ENCODE measurements at regions not wholly inside any gene's neighbourhood (a gene's known extent, or its start where the extent isn't known, plus 50 kb on each side); places are given as distances from the start of the nearest gene placed in this dataset.

DNA sequence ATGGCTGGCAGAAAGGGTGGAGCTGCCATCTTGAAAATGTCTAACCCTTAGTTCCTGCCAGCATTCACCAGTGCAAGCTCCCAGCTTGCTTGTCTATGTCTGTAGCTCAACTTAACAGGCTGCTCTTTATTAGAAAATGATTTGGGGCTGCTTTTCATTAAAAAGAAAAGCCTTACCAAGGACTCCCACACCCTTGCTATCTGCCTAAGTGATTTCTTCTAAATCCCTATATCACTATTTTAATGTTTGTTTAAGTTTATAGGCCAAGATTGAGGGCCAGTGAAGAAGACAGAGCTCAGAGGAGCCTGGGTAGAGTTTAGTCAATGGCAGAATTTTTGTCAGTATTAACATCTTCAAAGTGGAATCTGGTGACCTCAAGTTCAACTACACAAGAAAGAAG is 336.8 kb upstream of the CHRM3 start (continued):
- no peak for TF ChIP-seq HOXA7 (CRISPR knock-in tag; IDR thresholded peaks at IDR 0.05)

DNA sequence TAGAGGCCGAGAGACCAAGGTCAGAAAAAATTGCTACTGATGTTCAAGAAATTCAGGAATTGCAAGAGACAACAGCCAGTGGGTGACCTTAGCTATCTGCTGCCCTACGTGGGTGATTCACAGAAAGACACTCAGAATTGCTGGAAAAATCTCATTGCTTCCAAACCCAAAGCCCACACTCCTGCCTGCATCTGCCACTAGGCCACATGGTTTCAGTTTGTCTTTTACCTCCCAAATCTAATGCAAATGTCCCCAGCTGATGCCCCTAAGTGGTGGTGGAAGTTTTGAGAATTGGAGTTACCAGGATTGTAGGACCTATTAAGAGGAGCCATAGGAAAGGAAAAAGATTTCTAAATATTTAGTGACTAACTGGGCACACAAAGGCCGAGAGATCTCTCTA is 341.5 kb upstream of the CHRM3 start:
- H3K4me2 ChIP-seq = no peak overlapping the region
- TF ChIP-seq RCOR1 (IDR thresholded peaks at IDR 0.05; ENCODE audit: low read depth, low read length) = no peak
- no peak for TF ChIP-seq FOSL2 (IDR thresholded peaks at IDR 0.05)
- TF ChIP-seq FOSL2 (CRISPR knock-in tag; IDR thresholded peaks at IDR 0.05) = no peak
- TF ChIP-seq MYC (IDR thresholded peaks at IDR 0.05; ENCODE audit: borderline replicate concordance, low read length) = no peak
- DNase-seq (ENCODE audit: low read depth in 1 of 2, low spot score in 1 of 2) (no peak), FAIRE-seq (no peak), ATAC-seq (no peak)
- H3K4me3 ChIP-seq = no peak overlapping the region
- 20% methylated on average over 3 of the region's 3 CpGs for WGBS (ENCODE audit: missing lambda C conversion rate)
- no peaks in the 10 kb centered on the region for H3K9me3 ChIP-seq
- POLR2A ChIA-PET = no interaction called here
- no peak overlapping the region for H3K27ac ChIP-seq
- H3K4me1 ChIP-seq = no peaks in the 10 kb centered on the region
- CTCF ChIA-PET = no interaction called here

DNA sequence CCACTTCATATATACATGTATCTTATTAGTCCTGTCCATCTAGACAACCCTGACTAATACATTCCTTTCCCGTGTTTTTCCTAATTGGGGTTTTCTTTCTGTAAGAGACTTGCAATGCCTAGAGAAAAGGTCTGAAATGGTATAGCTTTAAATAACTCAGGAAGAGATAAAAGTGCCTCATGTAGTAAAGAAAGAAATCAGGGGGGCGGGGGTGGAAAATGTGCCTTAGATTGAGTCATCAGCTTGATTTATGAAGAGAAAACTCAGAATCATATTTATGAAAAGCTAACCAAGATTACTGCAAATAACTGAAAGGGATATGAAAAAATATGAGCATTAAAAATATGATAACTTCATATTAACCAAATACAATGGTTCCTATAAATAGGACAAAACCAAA is 345.8 kb upstream of the CHRM3 start:
- ATAC-seq (no peak), FAIRE-seq (no peak), DNase-seq (ENCODE audit: low read depth in 1 of 2, low spot score in 1 of 2) (no peak)
- TF ChIP-seq RAD21 (conservative IDR thresholded peaks at IDR 0.05 in 1 of 2, IDR thresholded peaks at IDR 0.05 in 1 of 2) (no peak), PHF8 (IDR thresholded peaks at IDR 0.05; ENCODE audit: borderline replicate concordance, low read depth) (no peak), MAFK (IDR thresholded peaks at IDR 0.05; ENCODE audit: partially characterized antibody) (no peak), CHD4 (IDR thresholded peaks at IDR 0.05; ENCODE audit: borderline replicate concordance) (no peak), ZFP36 (IDR thresholded peaks at IDR 0.05; ENCODE audit: borderline replicate concordance, partially characterized antibody) (no peak), CHD2 (IDR thresholded peaks at IDR 0.05; ENCODE audit: low read length, partially characterized antibody) (no peak)
- TF ChIP-seq, protein P1, sequence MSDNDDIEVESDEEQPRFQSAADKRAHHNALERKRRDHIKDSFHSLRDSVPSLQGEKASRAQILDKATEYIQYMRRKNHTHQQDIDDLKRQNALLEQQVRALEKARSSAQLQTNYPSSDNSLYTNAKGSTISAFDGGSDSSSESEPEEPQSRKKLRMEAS (IDR thresholded peaks at IDR 0.05) = no peak
- H3K4me3 ChIP-seq = no peak overlapping the region
- ChIA-PET CTCF (no interaction called here), POLR2A (no interaction called here)
- no peaks in the 10 kb centered on the region for H3K4me1 ChIP-seq
- no peak overlapping the region for H3K4me2 ChIP-seq
- WGBS (ENCODE audit: missing lambda C conversion rate) = 13% methylated on average over 2 of the region's 2 CpGs
- no peaks in the 10 kb centered on the region for H3K9me3 ChIP-seq
- no peak overlapping the region for H3K27ac ChIP-seq

DNA sequence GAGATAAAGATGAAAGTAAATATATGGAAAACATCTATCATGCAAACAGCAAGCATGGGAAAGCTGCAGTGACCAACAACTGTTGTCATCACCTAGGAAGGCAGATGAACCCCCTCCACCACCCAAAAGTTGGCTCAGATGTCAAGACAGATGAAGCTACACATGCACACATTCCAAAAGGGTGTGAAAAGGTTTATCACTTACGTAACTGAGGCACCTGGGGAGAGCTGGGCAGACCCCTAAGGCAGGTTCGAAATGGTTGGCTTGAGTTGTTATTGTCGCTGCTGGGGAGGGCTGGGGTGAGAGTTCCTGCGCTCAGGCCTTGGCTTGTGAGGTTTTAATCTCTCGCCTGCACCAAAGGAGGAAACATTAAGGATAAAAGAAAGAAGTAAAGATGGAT is 355.1 kb upstream of the CHRM3 start:
- ATAC-seq (no peak), DNase-seq (ENCODE audit: low read depth in 1 of 2, low spot score in 1 of 2) (no peak), FAIRE-seq (no peak)
- WGBS (ENCODE audit: missing lambda C conversion rate) = 23% methylated on average over 5 of the region's 5 CpGs
- H3K4me2 ChIP-seq = no peak overlapping the region
- POLR2A ChIA-PET = no interaction called here
- H3K9me3 ChIP-seq = no peaks in the 10 kb centered on the region
- no peak overlapping the region for H3K4me3 ChIP-seq
- H3K27ac ChIP-seq = no peak overlapping the region
- no peak for TF ChIP-seq RCOR1 (IDR thresholded peaks at IDR 0.05; ENCODE audit: low read depth, low read length)
- TF ChIP-seq, protein P2, sequence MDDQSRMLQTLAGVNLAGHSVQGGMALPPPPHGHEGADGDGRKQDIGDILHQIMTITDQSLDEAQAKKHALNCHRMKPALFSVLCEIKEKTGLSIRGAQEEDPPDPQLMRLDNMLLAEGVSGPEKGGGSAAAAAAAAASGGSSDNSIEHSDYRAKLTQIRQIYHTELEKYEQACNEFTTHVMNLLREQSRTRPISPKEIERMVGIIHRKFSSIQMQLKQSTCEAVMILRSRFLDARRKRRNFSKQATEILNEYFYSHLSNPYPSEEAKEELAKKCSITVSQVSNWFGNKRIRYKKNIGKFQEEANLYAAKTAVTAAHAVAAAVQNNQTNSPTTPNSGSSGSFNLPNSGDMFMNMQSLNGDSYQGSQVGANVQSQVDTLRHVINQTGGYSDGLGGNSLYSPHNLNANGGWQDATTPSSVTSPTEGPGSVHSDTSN (IDR thresholded peaks at IDR 0.05) = no peak
- no peak for TF ChIP-seq ZC3H11A (IDR thresholded peaks at IDR 0.05)
- TF ChIP-seq ESRRA (IDR thresholded peaks at IDR 0.05; ENCODE audit: borderline replicate concordance, low read length) = no peak
- TF ChIP-seq MAZ (IDR thresholded peaks at IDR 0.05; ENCODE audit: borderline replicate concordance, low read depth, low read length) = no peak
- CTCF ChIA-PET = no interaction called here
- no peaks in the 10 kb centered on the region for H3K4me1 ChIP-seq

DNA sequence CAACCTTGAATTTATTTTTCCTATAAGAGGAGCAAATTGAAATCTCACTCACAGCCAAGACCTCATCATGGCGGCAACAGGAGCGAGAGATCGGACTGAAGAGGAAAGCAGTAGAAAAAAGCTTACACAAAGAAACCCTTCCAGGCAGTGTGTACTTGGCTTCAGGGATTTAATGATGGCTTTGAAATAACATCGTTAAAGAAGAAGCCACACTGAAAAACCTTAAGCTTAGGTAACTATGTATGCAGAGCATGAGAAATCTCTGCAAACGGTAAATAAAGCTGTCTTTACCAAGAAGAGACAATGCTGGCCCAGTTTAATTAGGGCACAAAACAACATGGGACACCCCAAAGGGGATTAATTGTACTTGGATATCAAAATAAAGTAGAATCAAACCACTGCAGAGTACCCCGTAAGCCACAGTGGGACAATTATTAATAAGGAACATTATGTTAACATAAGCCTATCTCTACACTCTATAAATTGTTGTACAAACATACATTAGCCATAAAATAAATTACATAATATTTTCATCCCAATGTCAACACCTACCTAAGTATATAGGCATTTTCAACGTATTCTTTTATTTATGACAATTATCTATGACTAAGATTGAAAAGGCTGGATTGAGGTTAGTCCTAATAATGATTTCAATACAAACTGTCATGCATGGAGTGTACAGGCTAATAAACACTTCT is 360.2 kb upstream of the CHRM3 start:
- POLR2A ChIA-PET = no interaction called here
- Histone ChIP-seq H3K4me2 (no peak overlapping the region), H3K9me3 (no peaks in the 10 kb centered on the region), H3K4me1 (no peaks in the 10 kb centered on the region), H3K4me3 (no peak overlapping the region), H3K27ac (no peak overlapping the region)
- ATAC-seq (no peak), DNase-seq (ENCODE audit: low read depth in 1 of 2, low spot score in 1 of 2) (no peak), FAIRE-seq (no peak)
- TF ChIP-seq, protein P3, sequence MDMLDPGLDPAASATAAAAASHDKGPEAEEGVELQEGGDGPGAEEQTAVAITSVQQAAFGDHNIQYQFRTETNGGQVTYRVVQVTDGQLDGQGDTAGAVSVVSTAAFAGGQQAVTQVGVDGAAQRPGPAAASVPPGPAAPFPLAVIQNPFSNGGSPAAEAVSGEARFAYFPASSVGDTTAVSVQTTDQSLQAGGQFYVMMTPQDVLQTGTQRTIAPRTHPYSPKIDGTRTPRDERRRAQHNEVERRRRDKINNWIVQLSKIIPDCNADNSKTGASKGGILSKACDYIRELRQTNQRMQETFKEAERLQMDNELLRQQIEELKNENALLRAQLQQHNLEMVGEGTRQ (IDR thresholded peaks at IDR 0.05) = no peak
- TF ChIP-seq, protein P4, sequence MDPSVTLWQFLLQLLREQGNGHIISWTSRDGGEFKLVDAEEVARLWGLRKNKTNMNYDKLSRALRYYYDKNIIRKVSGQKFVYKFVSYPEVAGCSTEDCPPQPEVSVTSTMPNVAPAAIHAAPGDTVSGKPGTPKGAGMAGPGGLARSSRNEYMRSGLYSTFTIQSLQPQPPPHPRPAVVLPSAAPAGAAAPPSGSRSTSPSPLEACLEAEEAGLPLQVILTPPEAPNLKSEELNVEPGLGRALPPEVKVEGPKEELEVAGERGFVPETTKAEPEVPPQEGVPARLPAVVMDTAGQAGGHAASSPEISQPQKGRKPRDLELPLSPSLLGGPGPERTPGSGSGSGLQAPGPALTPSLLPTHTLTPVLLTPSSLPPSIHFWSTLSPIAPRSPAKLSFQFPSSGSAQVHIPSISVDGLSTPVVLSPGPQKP (IDR thresholded peaks at IDR 0.05; ENCODE audit: low read depth, low read length) = no peak
- TF ChIP-seq TP53 (CRISPR knock-in tag; IDR thresholded peaks at IDR 0.05) = no peak
- TF ChIP-seq NR3C1 (IDR thresholded peaks at IDR 0.05) = no peak
- CTCF ChIA-PET = no interaction called here
- WGBS (ENCODE audit: missing lambda C conversion rate) = 49% methylated on average over 7 of the region's 7 CpGs
